Tibial nerve (tissue), 3 donors: ENCODE measurements at regions not wholly inside any gene's neighbourhood (a gene's known extent, or its start where the extent isn't known, plus 50 kb on each side); places are given as distances from the start of the nearest gene placed in this dataset.
"Not testable (repeated sequence)": the region's sequence is repeated elsewhere in the genome, so short reads cannot be mapped to it uniquely, and the experiment has no call there.

Experiments
- CTCF ChIP-seq, 5 experiments: fragments of 200-600 bp in 3 of 5; fragments of 450-650 bp in 2 of 5; sonication (generic) in 3 of 5; IDR thresholded peaks; one replicate each; pipeline ENCODE4 v1.5.1; 2016 to 2019; ENCODE audit warnings: antibody characterized with exemption in 5 of 5, mild to moderate bottlenecking in 3 of 5, moderate library complexity in 2 of 5
- POLR2A ChIP-seq, 2 donors: fragments of 450-650 bp; IDR thresholded peaks; one replicate each; pipeline ENCODE4 v1.6.1; 2017; ENCODE audit warnings: antibody characterized with exemption in 2 of 2, mild to moderate bottlenecking in 2 of 2, moderate library complexity in 2 of 2

- not testable (repeated sequence) for TF ChIP-seq CTCF, POLR2A (IDR thresholded peaks at IDR 0.05)
These were observed 636.1 kb upstream of the DEFB115 start for GRCh38 chr20:30621346-30621745.
